Fibroblast of villous mesenchyme (primary cell): ENCODE measurements at regions not wholly inside any gene's neighbourhood (a gene's known extent, or its start where the extent isn't known, plus 50 kb on each side); places are given as distances from the start of the nearest gene placed in this dataset.

Experiments used
- DNase-seq: peaks from one replicate; pipeline ENCODE4 v3.0.0-alpha.2; 2010; ENCODE audit warnings: low read depth
- H3K4me3 ChIP-seq: 2 replicates; pipeline ENCODE4 v1.5.1; 2011; ENCODE audit warnings: low read depth, mild to moderate bottlenecking, low read length
- TF ChIP-seq, protein P1 (sequence below): IDR thresholded peaks from 2 replicates; pipeline ENCODE4 v1.5.1; 2012; ENCODE audit warnings: low read depth, mild to moderate bottlenecking, low read length; ENCODE audit not compliant: insufficient read depth

DNA sequence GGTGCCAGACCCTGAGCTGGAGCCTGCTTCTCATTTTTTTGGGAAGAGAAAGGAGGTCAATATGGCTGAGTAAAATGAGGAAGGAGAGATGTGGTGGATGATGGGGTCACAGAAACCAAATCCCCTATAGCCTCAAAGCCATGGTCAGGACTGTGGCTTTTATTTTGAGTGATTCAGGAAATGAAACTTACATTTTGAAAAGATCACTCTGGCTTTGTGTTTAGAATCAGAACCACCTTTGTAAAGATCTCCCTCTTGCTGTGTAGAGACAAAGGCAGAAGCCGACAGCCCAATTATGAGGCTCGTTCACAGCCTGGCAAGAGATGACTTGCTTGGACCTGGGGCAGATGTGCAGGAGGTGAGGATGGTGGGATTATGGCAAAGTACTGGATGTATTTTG, 121.6 kb upstream of the ANKFN1 start:
- TF ChIP-seq, protein P1, sequence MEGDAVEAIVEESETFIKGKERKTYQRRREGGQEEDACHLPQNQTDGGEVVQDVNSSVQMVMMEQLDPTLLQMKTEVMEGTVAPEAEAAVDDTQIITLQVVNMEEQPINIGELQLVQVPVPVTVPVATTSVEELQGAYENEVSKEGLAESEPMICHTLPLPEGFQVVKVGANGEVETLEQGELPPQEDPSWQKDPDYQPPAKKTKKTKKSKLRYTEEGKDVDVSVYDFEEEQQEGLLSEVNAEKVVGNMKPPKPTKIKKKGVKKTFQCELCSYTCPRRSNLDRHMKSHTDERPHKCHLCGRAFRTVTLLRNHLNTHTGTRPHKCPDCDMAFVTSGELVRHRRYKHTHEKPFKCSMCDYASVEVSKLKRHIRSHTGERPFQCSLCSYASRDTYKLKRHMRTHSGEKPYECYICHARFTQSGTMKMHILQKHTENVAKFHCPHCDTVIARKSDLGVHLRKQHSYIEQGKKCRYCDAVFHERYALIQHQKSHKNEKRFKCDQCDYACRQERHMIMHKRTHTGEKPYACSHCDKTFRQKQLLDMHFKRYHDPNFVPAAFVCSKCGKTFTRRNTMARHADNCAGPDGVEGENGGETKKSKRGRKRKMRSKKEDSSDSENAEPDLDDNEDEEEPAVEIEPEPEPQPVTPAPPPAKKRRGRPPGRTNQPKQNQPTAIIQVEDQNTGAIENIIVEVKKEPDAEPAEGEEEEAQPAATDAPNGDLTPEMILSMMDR, result no peak
- no peak overlapping the region for H3K4me3 ChIP-seq
- no peak for DNase-seq

DNA sequence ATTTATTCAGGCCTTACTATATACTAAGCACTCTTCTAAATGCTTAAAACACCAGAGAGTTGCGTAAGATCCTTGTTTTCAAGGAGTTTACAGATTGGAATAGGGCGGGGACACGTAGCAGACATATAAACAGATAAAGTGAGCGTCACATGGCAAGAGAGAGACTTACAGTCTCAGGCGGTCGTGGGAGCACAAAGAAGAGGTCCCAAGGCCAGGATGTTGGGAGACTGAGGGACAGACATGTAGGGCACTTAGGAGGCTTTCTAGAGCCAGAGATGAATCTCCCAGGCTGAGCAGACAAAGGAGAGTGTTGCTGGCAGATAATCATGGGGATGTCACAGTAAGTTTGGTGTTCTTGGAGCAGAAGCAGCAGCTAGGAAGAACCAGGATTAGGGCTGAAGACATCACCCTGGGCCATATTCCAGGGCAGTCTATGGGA, 119.1 kb upstream of the ANKFN1 start:
- no peak overlapping the region for H3K4me3 ChIP-seq
- peak; percentile 1 for DNase-seq
- TF ChIP-seq, protein P1, result no peak

DNA sequence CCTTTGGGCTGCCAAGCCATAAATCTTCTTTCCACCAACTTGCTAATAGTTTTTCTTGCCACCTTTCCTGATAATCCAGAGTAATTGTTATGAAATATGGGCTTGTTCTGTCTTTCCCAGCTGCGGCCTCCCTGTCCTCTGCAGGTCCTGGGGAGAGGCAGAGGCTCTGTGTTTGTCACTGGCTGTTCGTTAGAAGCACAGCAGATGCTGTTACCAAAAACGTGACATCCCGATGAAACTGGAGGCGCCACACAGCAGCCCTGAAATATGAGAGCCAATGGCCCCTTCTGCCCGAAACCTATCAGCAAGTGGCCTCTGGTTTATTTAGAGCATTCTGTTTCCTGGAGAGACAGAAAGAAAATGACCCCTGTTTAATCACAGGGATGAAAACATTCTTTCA, 115.1 kb upstream of the ANKFN1 start:
- H3K4me3 ChIP-seq, result no peak overlapping the region
- DNase-seq, result no peak
- TF ChIP-seq, protein P1, result no peak

DNA sequence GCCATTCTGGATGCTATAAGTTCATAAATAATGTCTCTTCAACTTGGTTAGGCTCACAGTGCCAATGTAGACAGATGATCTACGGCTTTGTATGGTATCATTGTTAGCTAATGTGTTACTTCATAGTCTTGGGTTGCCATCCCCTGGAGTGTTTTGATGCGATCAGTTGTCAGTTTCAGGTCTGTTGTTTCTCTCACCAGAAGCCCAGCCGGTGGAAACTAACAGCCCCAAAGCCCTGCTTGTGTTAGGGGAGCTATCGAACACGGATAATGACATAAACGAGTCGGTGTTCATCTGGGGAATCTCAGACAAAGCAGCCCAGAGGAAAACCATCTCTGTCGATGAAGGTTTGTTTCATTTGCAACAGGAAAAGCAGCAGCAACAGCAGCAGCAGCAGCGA, 107.4 kb upstream of the ANKFN1 start:
- no peak overlapping the region for H3K4me3 ChIP-seq
- TF ChIP-seq, protein P1, result no peak
- DNase-seq, result no peak

DNA sequence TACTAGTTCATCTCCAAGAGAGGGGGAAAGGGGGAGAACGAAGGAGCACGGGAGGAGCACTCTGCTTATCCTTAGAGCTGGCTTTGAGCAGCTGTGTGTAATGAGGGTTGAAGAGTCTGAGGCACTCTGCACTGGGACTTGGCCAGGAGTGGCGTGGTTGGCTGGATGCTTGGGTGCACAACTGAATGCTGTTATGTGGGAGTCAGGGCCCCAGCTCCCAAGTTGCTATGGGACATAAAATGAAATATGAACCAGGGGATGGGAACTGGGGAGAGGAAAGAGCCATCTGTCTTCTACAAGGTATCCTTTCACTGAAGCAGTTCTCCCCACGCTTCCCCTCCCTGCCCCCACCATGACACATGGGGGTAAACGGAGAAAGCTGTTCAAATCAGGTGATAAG, 105.9 kb upstream of the ANKFN1 start:
- TF ChIP-seq, protein P1, result no peak
- no peak for DNase-seq
- H3K4me3 ChIP-seq, result no peak overlapping the region

DNA sequence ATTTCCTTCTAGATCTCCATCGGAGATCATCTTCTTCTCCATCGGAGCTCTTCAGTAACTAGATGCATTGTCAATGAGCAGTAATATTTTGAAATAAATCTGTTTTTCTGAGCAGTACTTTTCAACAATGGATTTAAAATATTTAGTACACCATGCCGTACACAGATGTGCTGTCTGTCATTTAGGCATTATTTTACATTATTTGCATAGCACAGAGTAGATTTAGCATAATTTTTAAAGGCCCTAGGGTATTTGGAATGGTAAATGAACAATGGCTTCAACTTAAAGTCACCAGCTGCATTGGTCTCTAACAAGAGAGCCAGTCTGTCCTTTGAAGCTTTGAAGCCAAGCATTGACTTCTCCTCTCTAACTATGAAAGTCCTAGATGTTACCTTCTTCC, 95.4 kb upstream of the ANKFN1 start:
- TF ChIP-seq, protein P1, result no peak
- DNase-seq, result no peak

DNA sequence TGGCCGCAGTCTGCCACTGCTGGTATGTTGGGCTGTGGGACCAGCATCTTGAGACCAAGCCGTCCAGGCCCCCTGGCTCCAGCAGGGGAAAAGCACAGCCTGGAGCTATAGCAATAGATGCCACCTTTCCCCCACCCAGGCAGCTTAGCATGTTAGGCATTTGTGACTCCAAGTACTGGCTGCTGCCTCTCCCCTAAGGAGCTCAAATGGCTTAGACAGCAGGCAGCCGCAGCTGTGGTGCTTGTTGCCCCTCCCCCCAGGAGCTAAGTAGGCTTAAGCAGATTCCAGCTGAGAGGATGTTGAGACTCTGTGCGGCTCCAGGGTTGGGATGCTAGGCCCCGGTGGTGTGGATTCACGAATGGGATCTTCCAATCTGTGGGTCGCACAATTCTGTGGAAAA, 88.8 kb upstream of the ANKFN1 start:
- TF ChIP-seq, protein P1, result no peak
- DNase-seq, result no peak
- no peak overlapping the region for H3K4me3 ChIP-seq

More for the DNA sequence above, 95.4 kb upstream of the ANKFN1 start:
- no peak overlapping the region for H3K4me3 ChIP-seq
